Bone marrow (tissue), 2 donors: ENCODE measurements at regions not wholly inside any gene's neighbourhood (a gene's known extent, or its start where the extent isn't known, plus 50 kb on each side); places are given as distances from the start of the nearest gene placed in this dataset.

Experiments used
- DNase-seq, 2 donors: peaks; one replicate each; lab custom pipeline; 2025; lab: John Stamatoyannopoulos, UW

- no peak for DNase-seq
Measured at GRCh38 chr2:42957861-42958301, 165.5 kb upstream of the HAAO start.

- no peak for DNase-seq
Measured at GRCh38 chr2:42957109-42957860, 164.9 kb upstream of the HAAO start.

- no peak for DNase-seq
Measured at GRCh38 chr2:42954227-42954962, 162.0 kb upstream of the HAAO start.

- DNase-seq, result no peak
Measured at GRCh38 chr2:42953216-42953615, 160.8 kb upstream of the HAAO start.

GRCh38 chr2:42951263-42951938 lies 159.0 kb upstream of the HAAO start:
- peak in 1 of 2 donors; percentile 50 for DNase-seq

GRCh38 chr2:42949125-42949524 lies 156.7 kb upstream of the HAAO start:
- DNase-seq, result peak in 1 of 2 donors; percentile 84

- DNase-seq, result no peak
Measured at GRCh38 chr2:42947809-42948600, 155.6 kb upstream of the HAAO start.

GRCh38 chr2:42944779-42945415 lies 152.5 kb upstream of the HAAO start:
- DNase-seq, result no peak

- no peak for DNase-seq
Measured at GRCh38 chr2:42942990-42943493, 150.7 kb upstream of the HAAO start.

GRCh38 chr2:42942214-42942989 lies 150.0 kb upstream of the HAAO start:
- DNase-seq, result no peak

- DNase-seq, result no peak
Measured at GRCh38 chr2:42941633-42942176, 149.3 kb upstream of the HAAO start.

- no peak for DNase-seq
Measured at GRCh38 chr2:42939411-42940206, 147.2 kb upstream of the HAAO start.

- no peak for DNase-seq
Measured at GRCh38 chr2:42938671-42939370, 146.4 kb upstream of the HAAO start.

GRCh38 chr2:42937171-42937875 lies 144.9 kb upstream of the HAAO start:
- no peak for DNase-seq

GRCh38 chr2:42935692-42936671 lies 143.6 kb upstream of the HAAO start:
- DNase-seq, result no peak

GRCh38 chr2:42934580-42935186 lies 142.3 kb upstream of the HAAO start:
- DNase-seq, result no peak
